ENCODE measurements at regions not wholly inside any gene's neighbourhood (a gene's known extent, or its start where the extent isn't known, plus 50 kb on each side); places are given as distances from the start of the nearest gene placed in this dataset.
"Not testable (repeated sequence)": the region's sequence is repeated elsewhere in the genome, so short reads cannot be mapped to it uniquely, and the experiment has no call there.

- no peak for DNase-seq (ENCODE audit: low spot score)
- H3K4me3 ChIP-seq (ENCODE audit: low read depth, low read length, poor library complexity, severe bottlenecking): no peak overlapping the region
- no peak overlapping the region for H3K27ac ChIP-seq (ENCODE audit: low read depth, low read length, poor library complexity, severe bottlenecking)
- intact Hi-C loops (cut with micrococcal nuclease; ENCODE audit: unreplicated experiment): loop anchor here (2.0 kb wide), 1 partner anchor 611 kb away; no protein-coding TSS in a partner anchor
- no TSS peak for BruUV-seq (replicated peaks)
- no peaks in the 10 kb centered on the region for H3K36me3 ChIP-seq (ENCODE audit: insufficient read depth, low read length, poor library complexity, severe bottlenecking)
- no peaks in the 10 kb centered on the region for H3K9me3 ChIP-seq (ENCODE audit: low read depth, low read length, poor library complexity, severe bottlenecking)
- ChIA-PET POLR2A (ENCODE audit: low non-redundant PET) (no interaction called here), CTCF (interaction anchor here (0.6 kb wide), 1 partner anchor 359 kb away, joined by 3 read pairs; no protein-coding TSS in a partner anchor)
- TF ChIP-seq CTCF (conservative IDR thresholded peaks at IDR 0.05; ENCODE audit: low read depth, low read length) (no peak), EZH2 (IDR thresholded peaks at IDR 0.05; ENCODE audit: borderline replicate concordance, low read depth, low read length, poor library complexity, severe bottlenecking) (no peak)
- H3K27me3 ChIP-seq (replicated peaks; ENCODE audit: insufficient read depth, low read depth, low read length, poor library complexity): peaks cover 7% of the 10 kb centered on the region
- H3K4me1 ChIP-seq (ENCODE audit: insufficient read depth, low read length, poor library complexity, severe bottlenecking): no peaks in the 10 kb centered on the region
These were observed 213.1 kb downstream of the MSX2 start for GRCh38 chr5:174937201-174938123.

- Histone ChIP-seq H3K4me1 (ENCODE audit: insufficient read depth, low read length, poor library complexity, severe bottlenecking) (no peaks in the 10 kb centered on the region), H3K36me3 (ENCODE audit: insufficient read depth, low read length, poor library complexity, severe bottlenecking) (no peaks in the 10 kb centered on the region), H3K9me3 (ENCODE audit: low read depth, low read length, poor library complexity, severe bottlenecking) (no peaks in the 10 kb centered on the region), H3K27me3 (replicated peaks; ENCODE audit: insufficient read depth, low read depth, low read length, poor library complexity) (peaks cover 3% of the 10 kb centered on the region), H3K27ac (ENCODE audit: low read depth, low read length, poor library complexity, severe bottlenecking) (no peak overlapping the region), H3K4me3 (ENCODE audit: low read depth, low read length, poor library complexity, severe bottlenecking) (no peak overlapping the region)
- peak; percentile 81 for TF ChIP-seq CTCF (conservative IDR thresholded peaks at IDR 0.05; ENCODE audit: low read depth, low read length)
- no peak for TF ChIP-seq EZH2 (IDR thresholded peaks at IDR 0.05; ENCODE audit: borderline replicate concordance, low read depth, low read length, poor library complexity, severe bottlenecking)
- no TSS peak for BruUV-seq (replicated peaks)
- ChIA-PET POLR2A (ENCODE audit: low non-redundant PET) (no interaction called here), CTCF (no interaction called here)
- intact Hi-C loops (cut with micrococcal nuclease; ENCODE audit: unreplicated experiment): loop anchor here (1.0 to 2.0 kb wide), 2 partner anchors 517 to 609 kb away; no protein-coding TSS in a partner anchor
- DNase-seq (ENCODE audit: low spot score): peak; percentile 53
These were observed 211.6 kb downstream of the MSX2 start for GRCh38 chr5:174935854-174936474.

GRCh38 chr5:174931033-174931432 lies 206.7 kb downstream of the MSX2 start:
- DNase-seq (ENCODE audit: low spot score); BruUV-seq (replicated peaks); H3K36me3 ChIP-seq (ENCODE audit: insufficient read depth, low read length, poor library complexity, severe bottlenecking); POLR2A ChIA-PET (ENCODE audit: low non-redundant PET); H3K9me3 ChIP-seq (ENCODE audit: low read depth, low read length, poor library complexity, severe bottlenecking); H3K27ac ChIP-seq (ENCODE audit: low read depth, low read length, poor library complexity, severe bottlenecking); H3K4me1 ChIP-seq (ENCODE audit: insufficient read depth, low read length, poor library complexity, severe bottlenecking); H3K27me3 ChIP-seq (replicated peaks; ENCODE audit: insufficient read depth, low read depth, low read length, poor library complexity); intact Hi-C loops (cut with micrococcal nuclease; ENCODE audit: unreplicated experiment); H3K4me3 ChIP-seq (ENCODE audit: low read depth, low read length, poor library complexity, severe bottlenecking); CTCF ChIA-PET: not testable (repeated sequence)

All from A673 (cell line).